ENCODE measurements at regions not wholly inside any gene's neighbourhood (a gene's known extent, or its start where the extent isn't known, plus 50 kb on each side); places are given as distances from the start of the nearest gene placed in this dataset.

DNA sequence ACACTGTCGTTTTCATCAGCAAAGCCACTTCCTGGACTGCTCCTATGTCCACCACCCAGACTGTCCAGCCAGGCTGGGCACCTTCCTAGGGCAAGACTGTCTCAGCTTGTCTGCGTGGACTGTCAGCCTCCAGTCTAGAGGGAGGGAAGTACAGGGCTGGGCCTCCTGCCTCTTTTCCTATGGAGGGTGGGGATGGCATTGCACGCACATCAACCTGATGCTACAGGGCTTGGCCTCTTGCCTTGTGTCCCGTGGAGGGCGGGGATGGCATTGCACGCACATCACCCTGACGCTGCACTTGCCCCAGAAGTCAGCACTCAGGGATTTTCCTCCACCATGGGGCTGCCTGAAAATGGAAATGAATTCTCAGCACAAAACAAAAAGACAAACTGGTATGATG, 304.2 kb upstream of the CDH4 start:
- DNase-seq, result no peak

DNA sequence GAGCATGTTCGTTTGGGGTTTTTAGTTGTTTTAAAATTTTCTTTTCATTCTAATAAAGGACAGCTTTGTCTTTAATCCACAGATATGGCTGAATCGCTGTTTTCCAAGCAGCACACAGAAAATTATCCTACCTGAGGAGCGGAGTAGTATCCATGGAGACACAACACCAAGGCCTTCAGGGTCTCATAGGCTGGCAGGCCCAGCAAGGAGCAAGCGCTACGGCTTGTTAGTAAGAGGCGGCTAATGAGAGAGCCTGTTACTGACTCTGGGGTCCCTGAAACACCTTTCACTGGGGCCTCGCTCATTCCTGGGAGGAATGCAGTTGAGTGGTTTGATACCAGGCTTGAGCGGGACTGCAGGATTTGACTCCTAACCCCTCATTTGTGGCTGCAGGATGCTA, 303.8 kb upstream of the CDH4 start:
- no peak for DNase-seq

DNA sequence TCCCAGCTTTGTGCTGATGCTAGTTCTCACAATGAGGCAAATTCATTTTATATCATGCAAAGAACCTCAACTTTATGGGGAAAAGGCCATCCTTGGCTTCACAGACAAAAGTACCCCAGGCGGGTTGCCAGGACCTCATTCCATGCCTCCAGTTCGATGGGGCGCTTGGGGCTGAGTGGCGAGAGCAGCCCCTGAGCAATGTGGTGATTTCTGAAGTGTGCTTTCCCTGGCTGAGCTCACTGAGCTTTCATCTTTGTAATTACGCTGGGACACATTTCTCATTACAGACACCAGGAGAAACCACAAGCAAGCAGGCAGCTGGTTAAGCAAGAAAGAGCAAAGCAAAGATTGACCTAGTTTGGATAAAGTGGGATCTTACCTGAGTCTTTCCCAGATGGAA, 301.5 kb upstream of the CDH4 start:
- DNase-seq, result no peak

DNA sequence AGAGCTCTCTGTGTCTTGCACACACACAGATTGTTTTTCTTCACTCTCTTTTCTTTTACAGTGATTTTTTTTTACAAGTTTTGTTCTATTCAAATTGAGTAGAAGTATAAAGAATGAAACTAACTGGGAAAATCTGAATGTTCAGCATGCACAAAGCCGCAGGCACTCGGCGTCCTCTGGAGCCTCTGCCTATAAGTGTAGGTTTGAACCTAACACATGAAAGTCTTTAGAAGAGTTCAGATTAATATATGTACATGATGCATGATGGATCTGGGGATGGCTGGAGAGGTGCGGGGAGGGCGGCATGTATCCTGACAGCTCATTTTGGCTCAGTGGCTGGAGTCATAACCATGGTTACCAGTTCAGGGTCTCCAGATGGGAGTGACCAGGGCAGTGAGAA, 301.1 kb upstream of the CDH4 start:
- no peak for DNase-seq

DNA sequence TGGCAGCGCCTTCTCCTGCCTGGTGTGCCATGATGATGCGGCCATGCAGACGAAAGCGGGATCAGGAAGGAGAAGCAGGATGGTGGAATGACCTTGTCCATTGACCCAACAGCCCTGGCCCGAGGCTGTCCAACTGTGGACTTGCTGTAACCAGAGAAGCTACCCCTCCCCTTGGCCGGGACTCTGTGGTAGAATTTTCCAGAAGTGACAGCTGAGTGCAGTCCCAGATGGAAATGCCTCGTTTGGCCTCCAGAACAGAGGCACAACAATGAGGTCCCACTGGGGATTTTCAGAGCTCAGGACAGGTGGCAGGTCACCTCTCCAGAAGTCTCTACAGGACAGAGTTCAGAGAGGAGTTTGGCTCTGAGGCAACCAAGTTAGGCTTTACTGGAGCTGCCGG, 299.2 kb upstream of the CDH4 start:
- DNase-seq, result no peak

DNA sequence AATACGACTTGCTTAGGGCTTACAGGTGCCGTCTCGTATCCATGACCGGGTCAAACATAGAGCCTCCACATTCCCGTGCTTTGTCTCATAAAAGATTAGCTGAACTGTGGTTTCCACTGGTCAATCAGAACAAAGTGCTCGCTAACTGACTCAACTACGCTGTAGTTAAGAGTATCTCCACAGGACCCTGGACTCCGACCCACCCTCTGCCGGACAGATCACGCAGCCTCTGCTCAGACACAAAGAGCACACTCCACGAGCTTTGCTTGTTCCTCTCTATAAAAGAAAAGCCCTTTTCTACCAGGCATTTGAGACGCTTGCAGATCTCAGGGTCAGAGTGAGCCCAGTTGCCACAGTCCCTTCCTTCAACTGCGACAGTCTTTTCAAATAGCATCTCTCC, 298.7 kb upstream of the CDH4 start:
- DNase-seq, result no peak

DNA sequence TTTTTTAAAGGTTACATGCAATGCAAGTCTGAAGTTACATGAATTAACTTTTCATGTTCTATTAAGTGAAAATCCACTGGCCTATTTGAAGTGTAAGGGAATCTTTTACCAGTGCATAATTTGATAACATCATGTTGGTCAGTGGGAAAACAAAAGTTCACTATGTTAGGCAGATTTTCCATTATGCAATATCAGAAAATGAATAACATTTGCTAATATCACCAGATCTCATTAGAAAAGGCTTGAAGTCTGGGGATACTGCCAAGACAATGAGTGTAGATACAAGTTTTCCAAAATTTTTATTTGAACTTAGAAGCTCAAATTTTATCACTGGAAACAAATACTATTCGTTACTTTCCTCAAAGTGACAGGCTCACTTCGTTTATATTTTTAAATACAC, 296.4 kb upstream of the CDH4 start:
- no peak for DNase-seq

DNA sequence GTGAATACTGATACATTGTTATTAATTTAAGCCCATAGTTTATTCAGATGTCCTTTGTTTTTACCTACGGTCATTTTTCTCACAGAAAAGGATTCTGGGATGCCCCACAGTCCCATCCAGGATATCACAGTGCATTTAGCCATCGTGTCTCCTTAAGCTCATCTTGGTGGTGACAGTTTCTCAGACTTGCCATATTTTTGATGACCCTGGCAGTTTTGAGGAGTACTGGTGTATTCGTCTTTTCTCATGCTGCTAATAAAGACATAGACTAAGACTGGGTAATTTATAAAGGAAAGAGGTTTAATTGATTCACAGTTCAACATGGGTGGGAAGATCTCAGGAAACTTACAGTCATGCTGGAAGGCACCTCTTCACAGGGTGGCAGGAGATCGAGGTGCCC, 295.9 kb upstream of the CDH4 start:
- DNase-seq, result no peak

DNA sequence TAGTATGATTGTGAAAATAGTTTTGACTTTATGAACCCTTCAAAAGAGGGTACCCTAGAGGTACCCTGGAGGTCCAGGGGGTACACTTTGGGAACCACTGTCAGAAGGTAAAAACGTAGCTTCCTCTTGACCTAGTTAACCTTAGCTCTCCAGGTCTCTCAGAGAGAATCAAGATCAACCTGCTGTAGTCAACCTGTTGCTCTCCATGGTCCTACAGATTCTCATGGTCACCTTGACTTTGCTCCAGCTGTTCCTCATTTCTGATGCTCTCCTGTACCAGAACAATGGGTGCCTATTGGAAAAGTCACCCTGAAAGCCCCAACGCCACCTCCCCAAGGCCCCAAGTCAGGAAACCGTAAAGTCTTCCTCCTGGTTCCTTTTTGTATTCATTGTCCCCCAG, 294.4 kb upstream of the CDH4 start:
- no peak for DNase-seq

DNA sequence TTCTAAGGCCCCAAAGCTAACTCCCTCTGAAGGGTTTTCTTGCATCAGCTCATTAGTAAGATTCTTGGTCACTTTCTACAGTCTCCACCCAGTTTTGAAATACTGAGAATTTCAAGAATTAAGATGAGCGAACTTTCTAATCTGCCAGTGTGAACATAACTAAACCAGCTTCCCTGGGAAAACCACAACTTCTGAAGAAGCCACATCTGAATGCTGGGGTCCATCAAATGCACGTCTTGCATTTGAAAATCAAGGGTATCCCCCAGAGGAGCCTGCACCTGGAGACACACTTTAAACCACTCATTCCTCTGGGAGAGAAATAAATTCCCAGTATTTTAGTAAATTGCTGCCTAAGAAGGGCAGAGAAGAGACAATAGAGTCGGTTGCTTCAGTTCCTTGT, 292.1 kb upstream of the CDH4 start:
- no peak for DNase-seq

DNA sequence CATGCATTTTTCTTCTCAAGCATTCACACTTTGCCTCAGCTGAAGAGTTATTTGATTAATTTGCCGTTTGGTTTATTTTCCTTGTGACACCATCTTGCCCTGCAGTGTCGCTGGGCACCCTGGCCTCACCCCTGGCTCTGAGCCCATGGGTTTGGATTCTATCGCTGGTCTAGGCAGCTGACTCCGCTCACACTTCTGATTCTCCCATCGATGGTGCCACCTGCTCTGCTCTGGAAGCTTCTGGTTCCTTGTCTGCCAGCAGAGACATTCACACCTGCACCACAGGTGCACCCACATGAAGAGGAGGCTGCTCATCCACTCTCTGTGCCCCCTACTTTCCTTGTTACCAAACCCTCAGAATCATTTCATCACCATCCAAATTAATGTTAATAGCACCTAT, 291.6 kb upstream of the CDH4 start:
- DNase-seq, result no peak

DNA sequence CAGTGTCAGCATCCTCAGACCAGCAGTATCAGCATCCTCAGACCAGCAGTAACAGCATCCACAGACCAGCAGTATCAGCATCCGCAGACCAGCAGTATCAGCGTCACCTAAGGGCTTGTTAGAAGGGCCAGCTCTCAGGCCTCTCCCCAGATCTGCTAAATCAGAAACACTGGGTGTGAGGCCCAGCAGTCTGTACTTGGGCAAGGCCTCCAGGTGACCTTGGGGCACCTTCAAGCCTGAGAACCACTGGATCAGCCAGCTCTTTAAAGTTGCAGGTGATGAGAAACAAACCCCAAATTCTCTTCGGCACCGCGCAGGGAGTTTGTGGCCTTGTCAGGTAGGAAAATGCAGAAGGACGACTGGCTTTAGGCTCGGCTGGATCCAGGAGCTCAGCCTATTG, 290.5 kb upstream of the CDH4 start:
- no peak for DNase-seq

DNA sequence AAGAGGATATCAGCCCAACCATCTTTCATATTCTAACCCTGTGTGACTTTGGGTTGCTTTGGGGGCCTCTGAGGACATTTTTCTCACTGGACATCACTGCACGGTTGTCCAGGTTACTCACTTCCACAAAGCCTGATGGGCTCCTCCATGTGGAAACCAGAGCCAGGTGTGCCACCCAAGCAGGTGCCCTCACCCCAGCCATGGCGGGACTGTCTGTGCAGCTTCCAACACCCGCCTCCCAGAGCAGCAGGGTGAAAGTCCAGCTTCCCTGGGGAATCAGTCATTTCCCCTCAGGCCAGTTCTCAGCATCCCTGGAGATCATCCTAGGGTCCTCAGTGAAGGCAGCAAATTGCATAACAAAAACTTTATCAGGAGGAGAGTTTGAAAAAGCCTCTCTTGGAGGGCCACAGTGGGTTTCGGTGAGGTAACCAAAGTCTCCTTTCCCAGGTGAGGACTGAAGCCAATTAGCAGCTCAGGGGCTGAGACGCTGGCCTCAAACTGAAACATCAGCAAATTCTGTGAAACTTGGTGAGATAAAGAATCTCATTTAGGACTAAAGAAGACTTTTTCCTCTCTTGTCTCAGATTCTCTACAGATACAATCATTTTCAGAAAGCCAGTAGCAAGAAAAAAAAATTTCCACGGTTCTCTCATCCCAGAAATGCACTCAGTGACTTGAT, 289.6 kb upstream of the CDH4 start:
- no peak for DNase-seq

DNA sequence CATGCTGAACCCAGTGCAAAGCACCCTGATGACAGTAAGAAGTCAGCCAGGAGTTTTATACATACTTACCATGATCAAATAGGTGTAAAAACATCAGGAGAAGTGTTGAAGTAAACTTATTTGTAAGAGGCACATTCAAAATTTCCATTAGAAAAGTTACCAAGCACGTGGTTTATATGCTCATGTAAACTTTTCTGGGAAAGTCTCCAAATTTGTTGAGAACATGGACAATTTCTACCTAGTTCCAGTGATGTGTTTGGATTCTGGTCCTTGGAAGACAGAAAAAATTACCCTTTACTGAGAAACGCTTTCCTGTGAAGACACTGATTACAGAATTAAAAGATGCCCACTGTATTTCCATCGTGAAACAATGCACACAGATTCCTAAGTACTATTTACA, 288.9 kb upstream of the CDH4 start:
- no peak for DNase-seq

DNA sequence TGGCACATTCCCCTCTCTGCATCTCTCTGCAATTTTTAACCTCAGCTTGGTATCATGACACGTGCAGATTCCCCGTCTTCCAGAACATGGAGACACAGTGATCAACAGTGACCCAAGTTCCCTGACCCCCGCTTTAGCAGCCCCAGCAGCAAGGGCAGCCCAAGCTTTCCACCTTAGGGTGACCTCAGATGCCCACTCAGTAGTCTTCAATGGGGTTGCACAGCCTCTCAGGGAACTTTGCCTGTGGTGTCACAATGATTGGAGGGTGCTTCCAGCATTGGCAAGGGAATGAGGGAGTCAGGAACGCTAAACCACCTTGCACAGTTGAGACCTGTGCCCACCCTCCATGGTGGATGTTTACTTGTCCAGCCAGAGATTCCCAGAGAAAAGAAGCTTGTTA, 287.1 kb upstream of the CDH4 start:
- DNase-seq, result no peak

DNA sequence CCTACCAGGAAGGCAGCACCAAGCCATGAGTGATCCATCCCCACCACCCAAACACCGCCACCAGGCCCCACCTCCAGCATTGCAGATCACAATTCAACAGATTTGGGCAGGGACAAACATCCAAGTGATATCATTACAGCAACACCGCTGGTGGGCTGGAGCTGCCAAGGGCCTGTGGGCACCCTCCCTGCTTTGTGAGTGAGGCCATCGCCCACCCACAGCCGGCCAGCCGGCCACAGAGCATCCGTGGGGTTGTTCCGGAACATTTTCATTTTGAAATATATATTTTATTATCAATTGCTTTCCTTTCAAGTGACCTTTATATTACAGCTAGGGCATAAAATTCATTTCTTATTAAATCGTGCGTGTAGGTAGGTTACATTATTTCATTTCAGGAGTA, 286.0 kb upstream of the CDH4 start:
- DNase-seq, result no peak

DNA sequence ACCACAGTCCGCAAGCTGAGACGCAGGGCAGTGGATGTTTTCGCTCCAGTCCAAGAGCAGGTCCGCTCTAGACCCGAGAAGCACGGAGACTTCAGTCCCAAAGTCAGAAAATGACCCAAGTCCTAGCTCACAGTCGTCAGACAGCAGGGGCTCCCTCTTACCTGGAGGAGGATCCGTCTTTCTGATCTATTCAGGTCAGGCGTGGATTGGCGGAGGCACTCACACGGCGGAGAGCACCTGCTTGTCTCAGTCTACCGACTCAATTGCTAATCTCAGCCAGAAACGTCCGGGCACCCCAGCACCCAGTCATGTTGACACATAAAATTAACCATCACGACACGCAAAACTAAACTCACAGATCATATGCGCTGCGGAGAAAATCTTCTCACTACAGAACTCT, 285.3 kb upstream of the CDH4 start:
- no peak for DNase-seq

DNA sequence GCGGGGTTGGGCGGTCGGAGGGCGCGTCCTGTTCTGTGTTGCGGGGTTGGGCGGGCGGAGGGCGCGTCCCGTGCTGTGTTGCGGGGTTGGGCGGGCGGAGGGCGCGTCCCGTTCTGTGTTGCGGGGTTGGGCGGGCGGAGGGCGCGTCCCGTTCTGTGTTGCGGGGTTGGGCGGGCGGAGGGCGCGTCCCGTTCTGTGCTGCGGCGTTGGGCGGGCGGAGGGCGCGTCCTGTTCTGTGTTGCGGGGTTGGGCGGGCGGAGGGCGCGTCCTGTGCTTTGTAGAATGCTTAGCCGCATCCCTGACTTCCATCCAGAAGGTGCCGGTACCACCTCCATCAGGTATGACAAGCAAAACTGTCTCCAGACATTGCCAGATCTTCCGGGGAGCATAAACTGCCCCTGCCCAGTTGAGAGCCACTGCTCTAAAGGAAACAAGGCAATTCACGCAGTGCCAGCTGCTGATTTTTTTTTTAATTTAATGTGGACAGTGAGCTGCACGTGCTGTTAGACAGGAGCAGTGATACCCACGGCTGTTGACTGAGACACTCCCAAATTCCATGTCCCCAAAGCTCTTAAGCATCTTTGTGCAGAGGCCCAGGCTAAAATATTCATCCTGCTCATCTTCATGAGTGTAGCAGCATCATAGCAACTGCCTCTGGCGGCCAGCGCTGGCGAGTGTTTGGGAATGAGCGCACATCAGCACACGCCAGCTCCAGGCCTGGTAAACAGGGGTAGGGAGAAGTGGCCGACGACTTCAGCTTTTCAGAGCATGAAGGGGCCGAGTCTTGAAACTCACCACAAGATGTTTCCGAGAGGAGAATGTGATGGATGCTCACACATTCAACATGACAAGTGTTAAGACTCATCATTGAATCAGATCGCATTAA, 284.4 kb upstream of the CDH4 start:
- DNase-seq, result no peak

DNA sequence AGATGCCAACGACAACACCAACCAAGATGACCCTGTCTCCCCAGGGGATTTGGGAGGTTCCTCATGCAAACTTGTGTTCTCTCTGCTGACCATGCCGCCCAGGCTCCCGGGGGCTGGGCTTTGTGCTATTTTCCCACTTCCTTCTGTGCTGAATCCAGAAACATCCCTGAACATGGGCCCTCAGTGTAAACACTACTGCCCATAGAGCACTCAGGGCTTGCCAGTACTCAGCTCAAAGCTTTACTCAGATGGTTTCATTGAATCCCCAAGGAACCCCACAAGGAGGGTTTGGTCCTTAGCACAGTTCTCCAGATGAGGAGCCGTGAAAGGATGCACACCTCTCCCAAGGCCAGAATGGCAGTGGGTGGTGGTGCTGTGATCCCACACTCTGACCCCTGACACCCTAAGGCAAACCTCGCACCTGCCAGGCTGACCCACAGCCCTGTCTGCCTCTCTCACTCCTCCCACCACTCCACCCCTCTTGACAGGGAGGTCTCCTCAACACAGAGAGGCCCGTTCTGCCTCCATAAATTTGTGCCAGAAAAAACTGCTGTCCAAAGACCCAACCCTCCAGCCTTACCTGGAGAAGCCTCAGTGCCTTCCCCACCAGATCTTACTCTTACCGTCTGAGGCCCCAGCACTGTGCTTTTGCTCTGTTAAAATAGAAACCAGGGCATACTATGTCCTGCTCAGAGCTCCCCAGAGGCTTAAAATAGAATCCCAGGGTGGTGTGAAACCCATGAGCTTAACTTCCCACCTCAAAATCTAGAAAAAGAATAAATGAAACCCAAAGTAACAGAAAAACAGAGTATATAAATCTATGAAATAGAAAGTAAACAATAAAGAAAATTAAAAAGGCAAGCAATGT, 283.0 kb upstream of the CDH4 start:
- DNase-seq, result no peak

DNA sequence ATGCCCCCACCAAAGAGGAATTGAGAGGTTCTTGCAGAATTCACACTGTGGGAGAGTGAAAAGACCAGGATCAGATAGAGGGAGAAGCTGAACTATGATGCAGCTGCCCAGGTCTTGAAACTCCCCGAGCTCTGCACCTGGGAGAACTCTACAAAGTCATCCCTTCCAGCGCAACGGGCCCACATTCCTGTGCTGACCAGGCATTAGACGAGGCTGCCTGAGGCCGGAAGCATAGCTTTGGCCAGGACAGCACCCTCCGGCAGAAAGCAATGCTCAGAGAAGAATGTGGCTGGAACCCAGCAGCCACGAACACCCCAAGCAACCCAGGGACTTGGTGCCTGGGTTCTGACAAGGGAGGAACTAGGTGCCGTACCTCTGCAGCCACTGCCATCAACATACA, 281.5 kb upstream of the CDH4 start:
- DNase-seq, result no peak

DNA sequence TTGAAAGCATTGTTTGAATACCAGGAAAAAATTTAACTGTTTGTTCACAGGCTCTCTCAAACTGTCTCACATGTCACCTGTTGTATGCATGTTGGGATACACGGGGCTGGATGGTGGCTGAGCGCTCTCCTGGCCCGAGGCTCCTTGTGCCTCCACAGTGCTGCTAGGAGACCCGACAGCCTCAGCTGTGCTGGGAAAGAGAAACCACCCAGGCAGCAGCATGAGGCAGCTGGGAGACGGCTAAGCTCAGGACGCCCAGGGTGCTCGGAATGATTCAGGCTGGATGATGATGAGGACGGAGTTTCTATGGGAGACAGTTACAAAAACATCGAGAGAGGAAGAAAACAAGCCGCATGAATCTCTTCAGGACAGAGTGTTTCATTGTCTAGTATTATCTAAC, 278.0 kb upstream of the CDH4 start:
- no peak for DNase-seq

DNA sequence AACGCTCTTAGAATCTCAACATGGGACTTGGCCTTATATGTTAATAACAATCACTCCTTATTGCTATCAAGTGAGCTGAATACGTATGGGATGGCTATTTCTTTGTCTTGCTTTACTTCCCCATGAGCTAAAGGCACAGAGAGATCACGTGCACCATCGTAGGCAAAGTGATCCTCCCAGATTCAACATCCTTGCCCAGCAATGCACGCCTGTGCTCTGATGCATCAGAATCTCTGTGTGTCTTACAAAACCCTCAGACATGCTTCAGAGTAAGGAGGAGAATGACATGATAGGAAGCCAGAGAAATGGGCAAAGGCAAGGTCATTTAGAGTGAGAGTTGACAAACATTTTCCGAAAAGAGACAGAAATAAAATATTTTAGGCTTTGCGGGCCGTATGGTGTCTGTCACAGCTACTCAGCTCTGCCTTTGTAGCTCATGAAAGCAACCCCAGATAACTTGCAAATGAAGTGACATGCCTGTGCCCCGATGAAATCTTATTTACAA, 277.6 kb upstream of the CDH4 start:
- DNase-seq, result no peak

DNA sequence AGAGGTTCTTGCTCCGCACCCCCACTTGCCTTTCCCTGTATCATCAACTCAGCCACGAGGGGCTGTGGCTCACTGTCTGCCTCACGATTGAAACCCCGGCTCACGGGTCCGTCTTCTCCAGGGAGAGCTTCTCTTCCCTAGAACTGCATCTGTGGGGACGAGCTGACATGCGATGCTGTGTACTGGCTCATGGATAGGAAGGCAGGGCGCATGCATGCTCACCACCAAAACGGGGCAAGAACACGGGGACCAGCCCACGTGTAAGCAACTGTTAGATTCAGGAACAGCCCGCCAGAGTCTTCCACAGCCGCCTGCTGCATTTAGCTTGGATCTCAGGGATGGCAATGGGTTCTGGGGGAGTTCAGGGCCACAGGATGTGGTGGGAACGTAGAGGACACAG, 275.9 kb upstream of the CDH4 start:
- DNase-seq, result no peak

DNA sequence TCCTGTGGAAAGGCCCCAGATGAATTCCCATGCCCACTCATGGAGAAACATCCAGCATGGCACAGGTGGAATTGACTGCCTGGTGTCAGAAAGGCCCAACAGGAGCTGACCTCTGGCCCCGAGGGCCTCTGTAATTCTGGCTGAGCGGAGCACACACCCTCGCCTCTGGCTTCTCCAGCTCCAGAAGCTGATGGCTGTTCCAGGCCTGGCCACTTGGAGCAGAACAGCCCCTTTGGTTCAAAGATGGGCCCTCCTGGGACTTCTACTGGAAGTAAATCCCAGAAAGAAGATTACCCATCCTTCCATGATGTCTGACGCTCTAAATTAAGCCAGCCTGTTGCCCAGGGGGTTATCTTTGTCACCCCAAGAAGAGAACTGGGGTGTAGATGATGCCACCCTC, 275.1 kb upstream of the CDH4 start:
- no peak for DNase-seq
